ENCODE measurements at regions not wholly inside any gene's neighbourhood (a gene's known extent, or its start where the extent isn't known, plus 50 kb on each side); places are given as distances from the start of the nearest gene placed in this dataset.

DNA sequence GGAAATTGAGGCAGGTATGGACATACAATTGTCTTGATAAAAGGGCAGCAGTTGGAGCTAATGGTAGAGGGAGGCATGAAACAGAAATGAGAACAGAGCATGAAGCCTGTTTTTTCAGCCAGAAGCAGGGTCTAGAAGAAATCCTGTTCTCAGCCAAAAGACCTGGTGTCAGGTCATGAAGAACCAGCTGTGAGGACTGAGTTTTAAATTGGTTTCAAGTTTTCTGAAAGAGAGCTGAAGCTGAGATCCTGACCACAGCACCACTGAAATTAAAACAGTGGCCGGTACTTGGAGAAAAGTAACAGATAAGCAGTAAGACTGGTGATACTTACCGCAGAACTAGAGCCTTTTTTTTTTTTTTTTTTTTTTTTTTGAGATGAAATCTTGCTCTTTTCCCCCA is 283.8 kb upstream of the BMP2 start:
- no peak for TF ChIP-seq TAF1 (IDR thresholded peaks at IDR 0.05; ENCODE audit: low read depth)
- TF ChIP-seq, protein P1, sequence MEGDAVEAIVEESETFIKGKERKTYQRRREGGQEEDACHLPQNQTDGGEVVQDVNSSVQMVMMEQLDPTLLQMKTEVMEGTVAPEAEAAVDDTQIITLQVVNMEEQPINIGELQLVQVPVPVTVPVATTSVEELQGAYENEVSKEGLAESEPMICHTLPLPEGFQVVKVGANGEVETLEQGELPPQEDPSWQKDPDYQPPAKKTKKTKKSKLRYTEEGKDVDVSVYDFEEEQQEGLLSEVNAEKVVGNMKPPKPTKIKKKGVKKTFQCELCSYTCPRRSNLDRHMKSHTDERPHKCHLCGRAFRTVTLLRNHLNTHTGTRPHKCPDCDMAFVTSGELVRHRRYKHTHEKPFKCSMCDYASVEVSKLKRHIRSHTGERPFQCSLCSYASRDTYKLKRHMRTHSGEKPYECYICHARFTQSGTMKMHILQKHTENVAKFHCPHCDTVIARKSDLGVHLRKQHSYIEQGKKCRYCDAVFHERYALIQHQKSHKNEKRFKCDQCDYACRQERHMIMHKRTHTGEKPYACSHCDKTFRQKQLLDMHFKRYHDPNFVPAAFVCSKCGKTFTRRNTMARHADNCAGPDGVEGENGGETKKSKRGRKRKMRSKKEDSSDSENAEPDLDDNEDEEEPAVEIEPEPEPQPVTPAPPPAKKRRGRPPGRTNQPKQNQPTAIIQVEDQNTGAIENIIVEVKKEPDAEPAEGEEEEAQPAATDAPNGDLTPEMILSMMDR (IDR thresholded peaks at IDR 0.05; ENCODE audit: poor library complexity, severe bottlenecking): no peak
- TF ChIP-seq MXI1 (conservative IDR thresholded peaks at IDR 0.05; ENCODE audit: poor library complexity, severe bottlenecking): no peak
- no peak for TF ChIP-seq EP300 (conservative IDR thresholded peaks at IDR 0.05; ENCODE audit: poor library complexity, severe bottlenecking)
- TF ChIP-seq, protein P2, sequence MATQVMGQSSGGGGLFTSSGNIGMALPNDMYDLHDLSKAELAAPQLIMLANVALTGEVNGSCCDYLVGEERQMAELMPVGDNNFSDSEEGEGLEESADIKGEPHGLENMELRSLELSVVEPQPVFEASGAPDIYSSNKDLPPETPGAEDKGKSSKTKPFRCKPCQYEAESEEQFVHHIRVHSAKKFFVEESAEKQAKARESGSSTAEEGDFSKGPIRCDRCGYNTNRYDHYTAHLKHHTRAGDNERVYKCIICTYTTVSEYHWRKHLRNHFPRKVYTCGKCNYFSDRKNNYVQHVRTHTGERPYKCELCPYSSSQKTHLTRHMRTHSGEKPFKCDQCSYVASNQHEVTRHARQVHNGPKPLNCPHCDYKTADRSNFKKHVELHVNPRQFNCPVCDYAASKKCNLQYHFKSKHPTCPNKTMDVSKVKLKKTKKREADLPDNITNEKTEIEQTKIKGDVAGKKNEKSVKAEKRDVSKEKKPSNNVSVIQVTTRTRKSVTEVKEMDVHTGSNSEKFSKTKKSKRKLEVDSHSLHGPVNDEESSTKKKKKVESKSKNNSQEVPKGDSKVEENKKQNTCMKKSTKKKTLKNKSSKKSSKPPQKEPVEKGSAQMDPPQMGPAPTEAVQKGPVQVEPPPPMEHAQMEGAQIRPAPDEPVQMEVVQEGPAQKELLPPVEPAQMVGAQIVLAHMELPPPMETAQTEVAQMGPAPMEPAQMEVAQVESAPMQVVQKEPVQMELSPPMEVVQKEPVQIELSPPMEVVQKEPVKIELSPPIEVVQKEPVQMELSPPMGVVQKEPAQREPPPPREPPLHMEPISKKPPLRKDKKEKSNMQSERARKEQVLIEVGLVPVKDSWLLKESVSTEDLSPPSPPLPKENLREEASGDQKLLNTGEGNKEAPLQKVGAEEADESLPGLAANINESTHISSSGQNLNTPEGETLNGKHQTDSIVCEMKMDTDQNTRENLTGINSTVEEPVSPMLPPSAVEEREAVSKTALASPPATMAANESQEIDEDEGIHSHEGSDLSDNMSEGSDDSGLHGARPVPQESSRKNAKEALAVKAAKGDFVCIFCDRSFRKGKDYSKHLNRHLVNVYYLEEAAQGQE (IDR thresholded peaks at IDR 0.05; ENCODE audit: borderline replicate concordance): no peak
- TF ChIP-seq EZH2 (IDR thresholded peaks at IDR 0.05; ENCODE audit: borderline replicate concordance, insufficient read depth, low read length, poor library complexity, severe bottlenecking): no peak
- no peak for TF ChIP-seq POLR2AphosphoS5 (IDR thresholded peaks at IDR 0.05)
- no peak for TF ChIP-seq SMC3 (conservative IDR thresholded peaks at IDR 0.05; ENCODE audit: poor library complexity)
